ENCODE measurements at regions not wholly inside any gene's neighbourhood (a gene's known extent, or its start where the extent isn't known, plus 50 kb on each side); places are given as distances from the start of the nearest gene placed in this dataset.
"Not testable (repeated sequence)": the region's sequence is repeated elsewhere in the genome, so short reads cannot be mapped to it uniquely, and the experiment has no call there.

DNA sequence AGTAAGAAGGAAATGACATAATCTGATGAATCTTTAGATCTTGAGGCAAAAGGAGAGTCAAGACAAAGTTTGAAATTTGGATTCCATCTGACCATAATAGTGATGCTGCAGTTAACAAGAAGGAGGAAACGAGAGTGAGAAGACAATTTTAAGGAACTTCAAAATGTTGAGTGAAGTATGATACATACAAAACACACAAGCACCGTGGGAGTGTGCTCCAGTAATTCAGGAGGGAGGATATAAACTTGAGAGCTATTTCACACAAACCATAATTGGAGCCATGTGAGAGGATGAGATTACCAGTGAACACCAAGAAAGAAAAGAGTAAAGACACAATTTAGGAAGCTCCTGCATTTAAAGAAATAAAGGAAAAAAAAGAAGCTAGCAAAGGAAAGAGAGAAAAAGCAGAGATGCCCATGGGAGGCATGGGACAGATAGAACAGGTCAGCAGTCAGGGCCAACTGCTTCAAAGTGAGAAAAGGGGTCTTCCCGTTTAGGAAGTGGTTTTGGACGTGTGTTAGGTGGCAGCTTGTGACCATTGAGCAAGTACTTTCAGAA lies 150.7 kb upstream of the SLC7A11 start:
- Histone ChIP-seq H3K4me3 (ENCODE audit: low read length in 3 of 3) (no peak overlapping the region), H3K9me3 (ENCODE audit: control insufficient read depth in 3 of 3, low read length in 3 of 3) (no peaks in the 10 kb centered on the region), H3K36me3 (ENCODE audit: control insufficient read depth in 3 of 3, insufficient read depth in 3 of 3, low read length in 3 of 3) (no peaks in the 10 kb centered on the region), H3K27me3 (ENCODE audit: control insufficient read depth in 3 of 3, insufficient read depth in 3 of 3, low read length in 3 of 3) (no peaks in the 10 kb centered on the region), H3K4me1 (ENCODE audit: control insufficient read depth in 3 of 3, insufficient read depth in 3 of 3, low read length in 3 of 3) (no peaks in the 10 kb centered on the region), H3K9ac (ENCODE audit: low read depth in 1 of 3, low read length in 3 of 3) (no peak overlapping the region), H3K27ac (ENCODE audit: low read depth, low read length) (no peak overlapping the region)

DNA sequence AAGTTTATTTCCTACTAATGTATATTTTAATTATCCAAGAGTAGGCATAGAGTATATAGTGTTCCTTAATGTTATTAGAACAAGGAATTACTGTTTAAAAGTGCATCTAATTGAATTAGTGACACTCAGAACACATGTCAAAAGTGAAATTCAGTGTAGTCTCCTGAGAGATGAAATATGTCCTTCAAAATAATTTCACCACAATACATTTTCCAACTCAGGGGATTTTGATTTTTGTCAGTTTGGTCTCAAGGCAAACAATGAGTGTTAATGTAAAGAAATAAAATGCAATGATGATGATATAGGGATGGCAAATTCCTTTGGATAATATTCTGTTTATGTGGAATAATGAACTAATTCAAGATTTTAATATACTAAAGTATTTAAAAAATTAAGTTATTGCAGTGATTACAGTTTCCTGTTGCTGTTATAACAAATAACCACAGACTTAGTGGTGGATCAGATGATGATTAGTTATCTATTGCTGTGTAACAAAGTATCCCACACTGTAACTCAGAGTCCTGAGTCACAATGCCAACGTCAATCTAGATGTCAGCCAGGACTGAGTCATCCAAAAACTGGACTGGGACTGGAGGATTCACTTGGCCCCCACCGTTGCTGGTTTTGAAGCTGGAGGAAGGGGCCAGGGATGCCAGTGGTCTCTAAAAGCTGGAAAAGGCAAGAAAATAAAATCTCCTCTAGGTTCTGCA lies 148.0 kb upstream of the SLC7A11 start:
- no peak overlapping the region for H3K27ac ChIP-seq (ENCODE audit: low read depth, low read length)
- no peaks in the 10 kb centered on the region for H3K27me3 ChIP-seq (ENCODE audit: control insufficient read depth in 3 of 3, insufficient read depth in 3 of 3, low read length in 3 of 3)
- H3K4me3 ChIP-seq (ENCODE audit: low read length in 3 of 3), result no peak overlapping the region
- no peaks in the 10 kb centered on the region for H3K9me3 ChIP-seq (ENCODE audit: control insufficient read depth in 3 of 3, low read length in 3 of 3)
- no peaks in the 10 kb centered on the region for H3K4me1 ChIP-seq (ENCODE audit: control insufficient read depth in 3 of 3, insufficient read depth in 3 of 3, low read length in 3 of 3)
- H3K36me3 ChIP-seq (ENCODE audit: control insufficient read depth in 3 of 3, insufficient read depth in 3 of 3, low read length in 3 of 3), result no peaks in the 10 kb centered on the region
- no peak overlapping the region for H3K9ac ChIP-seq (ENCODE audit: low read depth in 1 of 3, low read length in 3 of 3)

DNA sequence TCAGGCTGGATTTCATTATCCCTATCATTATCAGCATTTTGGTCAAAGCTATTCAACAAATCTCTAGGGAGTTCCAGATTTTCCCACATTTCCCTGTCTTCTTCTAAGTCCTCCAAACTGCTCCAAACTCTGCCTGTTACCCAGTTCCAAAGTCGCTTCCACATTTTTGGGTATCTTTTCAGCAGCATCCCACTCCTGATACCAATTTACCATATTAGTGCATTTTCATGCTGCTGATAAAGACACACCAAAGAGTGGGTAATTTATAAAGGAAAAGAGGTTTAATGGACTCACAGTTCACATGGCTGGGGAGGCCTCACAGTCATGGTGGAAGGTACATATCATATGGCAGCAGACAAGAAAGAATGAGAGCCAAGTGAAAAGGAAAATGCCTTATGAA lies 132.8 kb upstream of the SLC7A11 start:
- no peaks in the 10 kb centered on the region for H3K9me3 ChIP-seq (ENCODE audit: control insufficient read depth in 3 of 3, low read length in 3 of 3)
- H3K27ac ChIP-seq (ENCODE audit: low read depth, low read length), result no peak overlapping the region
- H3K9ac ChIP-seq (ENCODE audit: low read depth in 1 of 3, low read length in 3 of 3), result no peak overlapping the region
- no peaks in the 10 kb centered on the region for H3K4me1 ChIP-seq (ENCODE audit: control insufficient read depth in 3 of 3, insufficient read depth in 3 of 3, low read length in 3 of 3)
- H3K36me3 ChIP-seq (ENCODE audit: control insufficient read depth in 3 of 3, insufficient read depth in 3 of 3, low read length in 3 of 3), result no peaks in the 10 kb centered on the region
- H3K27me3 ChIP-seq (ENCODE audit: control insufficient read depth in 3 of 3, insufficient read depth in 3 of 3, low read length in 3 of 3), result no peaks in the 10 kb centered on the region
- no peak overlapping the region for H3K4me3 ChIP-seq (ENCODE audit: low read length in 3 of 3)

DNA sequence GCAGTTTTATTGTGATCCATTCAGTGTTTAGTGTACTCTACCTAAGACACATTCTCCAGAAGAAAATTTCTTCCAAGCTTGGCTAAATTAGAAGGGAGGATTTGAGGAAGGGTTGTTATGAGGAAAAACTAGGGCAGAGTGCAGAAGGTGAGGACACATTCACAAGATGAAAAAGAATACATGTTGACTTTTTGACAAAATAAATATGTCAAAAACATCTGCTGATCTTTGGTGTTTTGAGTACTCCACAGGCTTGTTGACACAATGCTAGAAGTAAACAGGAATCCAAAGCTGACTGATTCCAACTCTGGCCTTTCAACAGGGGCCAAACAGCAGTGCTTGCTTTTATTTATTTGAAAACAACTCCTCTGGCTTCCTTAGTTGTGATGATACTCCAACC lies 125.8 kb upstream of the SLC7A11 start:
- no peaks in the 10 kb centered on the region for H3K36me3 ChIP-seq (ENCODE audit: control insufficient read depth in 3 of 3, insufficient read depth in 3 of 3, low read length in 3 of 3)
- no peaks in the 10 kb centered on the region for H3K9me3 ChIP-seq (ENCODE audit: control insufficient read depth in 3 of 3, low read length in 3 of 3)
- H3K4me1 ChIP-seq (ENCODE audit: control insufficient read depth in 3 of 3, insufficient read depth in 3 of 3, low read length in 3 of 3), result no peaks in the 10 kb centered on the region
- H3K9ac ChIP-seq (ENCODE audit: low read depth in 1 of 3, low read length in 3 of 3), result no peak overlapping the region
- no peaks in the 10 kb centered on the region for H3K27me3 ChIP-seq (ENCODE audit: control insufficient read depth in 3 of 3, insufficient read depth in 3 of 3, low read length in 3 of 3)
- no peak overlapping the region for H3K27ac ChIP-seq (ENCODE audit: low read depth, low read length)
- H3K4me3 ChIP-seq (ENCODE audit: low read length in 3 of 3), result no peak overlapping the region

DNA sequence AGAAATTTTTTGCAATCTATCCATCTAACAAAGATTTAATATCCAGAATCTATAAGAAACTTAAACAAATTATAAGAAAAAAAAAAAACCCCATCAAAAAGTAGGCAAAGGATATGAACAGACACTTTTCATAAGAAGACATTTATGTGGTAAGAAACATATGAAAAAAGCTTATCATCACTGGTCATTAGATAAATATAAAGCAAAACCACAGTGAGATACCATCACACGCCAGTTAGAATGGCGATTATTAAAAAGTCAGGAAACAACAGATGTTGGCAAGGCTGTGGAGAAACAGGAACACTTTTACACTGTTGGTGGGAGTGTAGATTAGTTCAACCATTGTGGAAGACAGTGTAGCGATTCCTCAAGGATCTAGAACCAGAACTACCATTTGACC lies 110.3 kb upstream of the SLC7A11 start:
- H3K27me3 ChIP-seq (ENCODE audit: control insufficient read depth in 3 of 3, insufficient read depth in 3 of 3, low read length in 3 of 3); H3K27ac ChIP-seq (ENCODE audit: low read depth, low read length); H3K4me3 ChIP-seq (ENCODE audit: low read length in 3 of 3); H3K36me3 ChIP-seq (ENCODE audit: control insufficient read depth in 3 of 3, insufficient read depth in 3 of 3, low read length in 3 of 3); H3K4me1 ChIP-seq (ENCODE audit: control insufficient read depth in 3 of 3, insufficient read depth in 3 of 3, low read length in 3 of 3); H3K9me3 ChIP-seq (ENCODE audit: control insufficient read depth in 3 of 3, low read length in 3 of 3); H3K9ac ChIP-seq (ENCODE audit: low read depth in 1 of 3, low read length in 3 of 3): not testable (repeated sequence)

DNA sequence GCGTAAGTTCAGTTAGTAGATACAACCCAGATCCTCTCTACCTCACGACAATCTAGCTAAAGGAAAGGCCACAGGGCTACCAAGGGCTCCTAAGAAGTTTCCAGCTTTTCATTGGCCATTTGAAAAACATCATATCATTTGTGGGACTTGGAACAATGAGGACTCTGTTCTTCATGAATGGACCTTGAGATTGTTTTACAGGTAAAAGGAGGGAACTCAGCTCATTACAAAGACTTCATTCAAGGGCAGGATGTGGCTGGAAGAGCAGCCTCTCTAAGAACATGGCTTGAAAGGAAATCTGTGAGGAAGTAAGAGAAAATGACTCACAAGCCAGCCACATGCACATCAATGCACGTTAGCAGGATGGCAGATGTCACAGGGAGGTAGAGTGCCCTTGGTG lies 105.9 kb upstream of the SLC7A11 start:
- H3K9ac ChIP-seq (ENCODE audit: low read depth in 1 of 3, low read length in 3 of 3), result no peak overlapping the region
- H3K4me1 ChIP-seq (ENCODE audit: control insufficient read depth in 3 of 3, insufficient read depth in 3 of 3, low read length in 3 of 3), result no peaks in the 10 kb centered on the region
- no peak overlapping the region for H3K27ac ChIP-seq (ENCODE audit: low read depth, low read length)
- no peaks in the 10 kb centered on the region for H3K36me3 ChIP-seq (ENCODE audit: control insufficient read depth in 3 of 3, insufficient read depth in 3 of 3, low read length in 3 of 3)
- H3K9me3 ChIP-seq (ENCODE audit: control insufficient read depth in 3 of 3, low read length in 3 of 3), result no peaks in the 10 kb centered on the region
- no peaks in the 10 kb centered on the region for H3K27me3 ChIP-seq (ENCODE audit: control insufficient read depth in 3 of 3, insufficient read depth in 3 of 3, low read length in 3 of 3)
- H3K4me3 ChIP-seq (ENCODE audit: low read length in 3 of 3), result no peak overlapping the region

DNA sequence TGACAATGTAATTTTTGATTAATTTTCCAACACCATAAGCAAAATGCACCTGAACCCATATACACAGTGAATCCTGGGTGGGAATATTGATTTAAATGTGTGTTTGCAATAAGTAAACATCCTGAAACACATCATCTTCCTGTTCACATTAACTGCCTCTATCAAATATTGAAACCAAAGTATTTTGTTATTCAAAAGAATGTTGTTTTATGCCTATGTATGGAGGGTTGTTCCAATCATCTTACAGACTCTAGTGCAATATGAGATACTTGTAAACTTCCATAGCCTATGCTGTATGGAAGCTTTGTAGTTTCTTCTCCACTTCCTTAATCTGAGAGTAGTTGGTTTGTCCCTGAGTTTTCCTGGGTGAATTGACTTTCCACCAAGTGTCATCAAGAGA lies 105.4 kb upstream of the SLC7A11 start:
- no peak overlapping the region for H3K4me3 ChIP-seq (ENCODE audit: low read length in 3 of 3)
- no peaks in the 10 kb centered on the region for H3K9me3 ChIP-seq (ENCODE audit: control insufficient read depth in 3 of 3, low read length in 3 of 3)
- H3K36me3 ChIP-seq (ENCODE audit: control insufficient read depth in 3 of 3, insufficient read depth in 3 of 3, low read length in 3 of 3), result no peaks in the 10 kb centered on the region
- H3K27ac ChIP-seq (ENCODE audit: low read depth, low read length), result no peak overlapping the region
- H3K27me3 ChIP-seq (ENCODE audit: control insufficient read depth in 3 of 3, insufficient read depth in 3 of 3, low read length in 3 of 3), result no peaks in the 10 kb centered on the region
- H3K4me1 ChIP-seq (ENCODE audit: control insufficient read depth in 3 of 3, insufficient read depth in 3 of 3, low read length in 3 of 3), result no peaks in the 10 kb centered on the region
- H3K9ac ChIP-seq (ENCODE audit: low read depth in 1 of 3, low read length in 3 of 3), result no peak overlapping the region

DNA sequence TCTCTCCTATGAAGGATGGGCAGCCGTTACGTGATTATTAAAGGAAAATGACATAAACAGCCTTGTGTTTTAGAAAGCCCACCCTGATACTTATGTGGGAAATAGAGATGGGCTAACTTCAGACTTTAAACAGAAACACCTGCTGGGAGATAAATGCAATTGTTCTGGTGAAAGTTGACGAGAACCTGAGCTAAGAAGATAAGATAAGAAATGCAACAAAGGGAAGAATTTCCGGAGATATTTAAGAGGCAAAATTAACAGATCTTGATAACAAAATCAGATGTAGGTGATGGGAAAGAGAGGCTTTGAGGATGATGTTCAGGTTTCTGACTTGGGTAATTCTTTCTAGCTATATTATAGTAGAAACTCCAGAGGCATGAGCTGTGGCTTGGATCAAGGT lies 102.7 kb upstream of the SLC7A11 start:
- Histone ChIP-seq H3K27me3 (ENCODE audit: control insufficient read depth in 3 of 3, insufficient read depth in 3 of 3, low read length in 3 of 3) (no peaks in the 10 kb centered on the region), H3K9me3 (ENCODE audit: control insufficient read depth in 3 of 3, low read length in 3 of 3) (no peaks in the 10 kb centered on the region), H3K4me3 (ENCODE audit: low read length in 3 of 3) (no peak overlapping the region), H3K36me3 (ENCODE audit: control insufficient read depth in 3 of 3, insufficient read depth in 3 of 3, low read length in 3 of 3) (no peaks in the 10 kb centered on the region), H3K27ac (ENCODE audit: low read depth, low read length) (no peak overlapping the region), H3K9ac (ENCODE audit: low read depth in 1 of 3, low read length in 3 of 3) (no peak overlapping the region), H3K4me1 (ENCODE audit: control insufficient read depth in 3 of 3, insufficient read depth in 3 of 3, low read length in 3 of 3) (no peaks in the 10 kb centered on the region)

DNA sequence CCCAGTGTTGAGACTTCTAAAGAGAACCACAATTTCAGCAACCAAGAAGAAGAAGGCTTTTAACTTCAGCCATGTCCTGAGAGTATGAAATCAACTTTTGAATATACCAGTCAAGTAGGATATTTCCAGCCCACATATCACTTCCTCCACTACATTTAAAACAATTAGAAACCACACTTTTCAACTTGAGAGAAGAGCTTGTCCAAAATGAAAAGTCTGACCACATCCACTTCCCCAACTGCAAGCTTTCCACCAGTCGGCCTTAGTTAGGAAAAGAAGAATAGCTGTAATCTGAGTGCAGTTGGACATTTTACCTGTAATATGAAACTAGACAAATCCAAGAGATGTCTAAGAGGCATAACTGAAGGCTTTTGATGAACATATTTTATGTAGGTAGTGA lies 101.9 kb upstream of the SLC7A11 start:
- no peak overlapping the region for H3K9ac ChIP-seq (ENCODE audit: low read depth in 1 of 3, low read length in 3 of 3)

DNA sequence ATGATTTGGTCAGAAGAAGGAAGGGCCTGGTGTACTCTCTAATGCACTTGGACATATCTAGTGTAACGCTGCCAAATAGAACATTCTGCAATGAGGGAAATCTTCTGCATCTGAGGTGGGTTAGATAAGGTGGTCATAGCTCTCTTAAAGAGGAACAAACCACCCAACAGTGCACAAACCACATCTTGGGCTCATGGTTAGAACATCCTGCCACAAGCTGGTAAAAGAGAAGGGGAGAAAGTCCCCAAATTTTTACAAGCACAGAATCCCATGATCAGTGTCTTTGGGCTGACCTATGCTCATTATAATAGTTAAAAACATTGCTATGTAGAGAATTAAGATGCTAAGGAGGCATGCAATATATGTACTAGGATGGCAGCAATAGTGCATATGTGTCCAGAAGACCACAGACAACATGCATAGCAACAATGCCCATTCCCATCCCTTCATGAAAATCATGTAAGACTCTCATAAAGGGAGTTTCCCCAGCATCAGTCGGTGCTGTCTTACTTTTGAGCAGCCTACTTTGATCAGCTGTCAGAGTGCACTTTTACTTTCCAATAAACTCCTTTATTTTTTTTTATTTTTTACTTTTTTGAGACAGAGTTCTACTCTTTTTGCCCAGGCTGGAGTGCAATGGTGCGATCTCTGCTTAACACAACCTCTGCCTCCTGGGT lies 99.7 kb upstream of the SLC7A11 start:
- no peaks in the 10 kb centered on the region for H3K9me3 ChIP-seq (ENCODE audit: control insufficient read depth in 3 of 3, low read length in 3 of 3)
- no peak overlapping the region for H3K9ac ChIP-seq (ENCODE audit: low read depth in 1 of 3, low read length in 3 of 3)
- H3K27ac ChIP-seq (ENCODE audit: low read depth, low read length), result no peak overlapping the region
- no peak overlapping the region for H3K4me3 ChIP-seq (ENCODE audit: low read length in 3 of 3)
- H3K36me3 ChIP-seq (ENCODE audit: control insufficient read depth in 3 of 3, insufficient read depth in 3 of 3, low read length in 3 of 3), result no peaks in the 10 kb centered on the region
- H3K4me1 ChIP-seq (ENCODE audit: control insufficient read depth in 3 of 3, insufficient read depth in 3 of 3, low read length in 3 of 3), result no peaks in the 10 kb centered on the region
- H3K27me3 ChIP-seq (ENCODE audit: control insufficient read depth in 3 of 3, insufficient read depth in 3 of 3, low read length in 3 of 3), result no peaks in the 10 kb centered on the region

More for the DNA sequence above, 101.9 kb upstream of the SLC7A11 start:
- H3K27ac ChIP-seq (ENCODE audit: low read depth, low read length), result no peak overlapping the region
- no peaks in the 10 kb centered on the region for H3K4me1 ChIP-seq (ENCODE audit: control insufficient read depth in 3 of 3, insufficient read depth in 3 of 3, low read length in 3 of 3)
- no peak overlapping the region for H3K4me3 ChIP-seq (ENCODE audit: low read length in 3 of 3)
- H3K36me3 ChIP-seq (ENCODE audit: control insufficient read depth in 3 of 3, insufficient read depth in 3 of 3, low read length in 3 of 3), result no peaks in the 10 kb centered on the region
- H3K9me3 ChIP-seq (ENCODE audit: control insufficient read depth in 3 of 3, low read length in 3 of 3), result no peaks in the 10 kb centered on the region
- H3K27me3 ChIP-seq (ENCODE audit: control insufficient read depth in 3 of 3, insufficient read depth in 3 of 3, low read length in 3 of 3), result no peaks in the 10 kb centered on the region
